DMS114 treated with DMSO at 0.1 percent for 48 hours (cell line): ENCODE measurements at regions not wholly inside any gene's neighbourhood (a gene's known extent, or its start where the extent isn't known, plus 50 kb on each side); places are given as distances from the start of the nearest gene placed in this dataset.
"Not testable (repeated sequence)": the region's sequence is repeated elsewhere in the genome, so short reads cannot be mapped to it uniquely, and the experiment has no call there.

Source experiments
- DNase-seq: peaks from one replicate; lab custom pipeline; 2025; ENCODE audit not compliant: unreplicated experiment; lab: John Stamatoyannopoulos, UW

DNA sequence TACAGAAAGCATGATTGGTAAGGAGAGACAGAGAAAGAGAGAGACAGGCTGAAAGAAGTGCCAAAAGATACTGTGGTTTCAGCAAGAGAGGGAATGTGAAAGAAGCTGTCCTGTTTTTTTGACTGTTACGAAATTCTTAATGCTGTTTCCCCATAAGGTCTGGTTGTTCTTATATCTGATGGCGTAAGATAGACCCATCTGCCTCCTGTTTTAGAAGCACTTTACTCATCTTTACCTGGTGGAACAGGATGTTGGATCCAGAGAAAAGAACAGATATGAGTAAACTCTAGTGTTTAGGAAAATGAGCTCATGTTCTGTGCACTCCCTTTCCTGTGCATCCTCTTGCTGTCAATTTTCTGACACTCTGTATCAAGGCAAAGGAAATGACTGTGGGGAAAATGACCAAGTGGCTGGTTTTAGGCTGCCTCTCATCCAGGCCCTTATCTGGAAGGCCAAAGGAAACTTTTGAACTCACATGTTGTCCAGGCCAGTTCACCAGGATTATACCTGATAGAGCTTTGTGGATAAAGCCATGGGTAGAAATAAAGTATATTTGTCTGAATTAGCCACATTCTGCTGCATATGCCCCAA is 311.7 kb upstream of the HTR2C start:
- no peak for DNase-seq

DNA sequence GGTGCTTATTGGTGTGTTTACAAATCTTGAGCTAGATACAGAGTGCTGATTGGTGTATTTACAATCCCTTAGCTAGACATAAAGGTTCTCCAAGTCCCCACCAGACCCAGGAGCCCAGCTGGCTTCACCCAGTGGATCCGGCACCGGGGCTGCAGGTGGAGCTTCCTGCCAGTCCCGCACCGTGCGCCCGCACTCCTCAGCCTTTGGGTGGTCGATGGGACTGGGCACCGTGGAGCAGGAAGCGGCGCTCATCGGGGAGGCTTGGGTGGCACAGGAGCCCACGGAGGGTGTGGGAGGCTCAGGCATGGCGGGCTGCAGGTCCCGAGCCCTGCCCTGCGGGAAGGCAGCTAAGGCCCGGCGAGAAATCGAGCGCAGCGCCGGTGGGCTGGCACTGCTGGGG is 313.5 kb upstream of the HTR2C start:
- DNase-seq: not testable (repeated sequence)

DNA sequence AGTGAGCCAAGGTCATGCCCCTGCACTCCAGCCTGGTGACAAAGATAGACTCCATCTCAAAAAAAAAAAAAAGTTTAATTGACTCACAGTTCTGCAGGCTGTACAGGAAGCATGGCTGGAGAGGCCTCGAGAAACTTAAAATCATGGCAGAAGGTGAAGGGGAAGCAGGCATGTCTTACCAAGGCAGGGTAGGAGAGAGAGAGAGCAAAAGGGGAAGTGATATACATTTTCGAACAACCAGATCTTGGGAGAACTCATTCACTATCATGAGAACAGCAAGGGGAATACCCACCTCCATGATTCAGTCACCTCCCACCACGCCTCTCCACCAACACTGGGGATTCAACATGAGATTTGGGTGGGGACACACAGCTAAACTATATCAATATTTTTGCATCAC is 315.2 kb upstream of the HTR2C start:
- no peak for DNase-seq

DNA sequence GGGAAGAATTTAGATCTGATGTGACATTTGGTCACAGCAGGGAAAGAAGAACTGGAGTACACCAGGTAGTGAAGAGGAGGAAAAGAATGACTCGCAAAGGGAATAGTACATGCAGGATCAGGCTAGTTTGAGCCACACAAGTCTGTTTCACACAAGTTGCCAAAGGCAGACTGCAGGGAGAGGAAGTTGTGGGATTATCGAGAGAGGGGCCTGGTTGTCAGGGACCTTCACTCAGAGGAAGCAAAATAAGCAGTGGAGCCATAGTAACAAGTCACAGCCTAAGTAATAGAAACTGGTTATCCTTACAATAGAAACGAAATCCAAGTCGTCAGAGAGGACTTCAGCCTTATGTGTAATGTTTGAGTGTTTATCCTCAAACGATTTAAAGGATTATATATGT is 316.7 kb upstream of the HTR2C start:
- no peak for DNase-seq

DNA sequence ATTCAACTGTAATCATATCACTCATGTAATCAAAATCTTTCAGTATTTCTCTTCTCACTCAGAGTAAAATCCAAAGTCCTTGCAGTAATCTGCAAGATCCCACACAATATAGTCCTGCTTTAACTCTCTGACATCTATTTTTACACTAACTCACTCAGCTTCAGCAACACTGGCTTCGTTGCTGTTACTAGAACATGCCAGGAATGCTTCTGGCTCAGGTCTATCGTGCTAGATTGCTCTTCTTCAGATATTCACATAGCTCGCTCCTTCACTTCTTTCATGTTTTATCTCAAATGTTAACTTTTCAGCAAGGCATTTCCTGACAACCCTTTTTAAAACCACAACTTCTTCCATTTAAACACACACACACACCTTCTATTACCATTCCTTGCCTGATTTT is 331.7 kb upstream of the HTR2C start:
- no peak for DNase-seq

GRCh38 chrX:114251575-114251974 is 332.3 kb upstream of the HTR2C start:
- no peak for DNase-seq

DNA sequence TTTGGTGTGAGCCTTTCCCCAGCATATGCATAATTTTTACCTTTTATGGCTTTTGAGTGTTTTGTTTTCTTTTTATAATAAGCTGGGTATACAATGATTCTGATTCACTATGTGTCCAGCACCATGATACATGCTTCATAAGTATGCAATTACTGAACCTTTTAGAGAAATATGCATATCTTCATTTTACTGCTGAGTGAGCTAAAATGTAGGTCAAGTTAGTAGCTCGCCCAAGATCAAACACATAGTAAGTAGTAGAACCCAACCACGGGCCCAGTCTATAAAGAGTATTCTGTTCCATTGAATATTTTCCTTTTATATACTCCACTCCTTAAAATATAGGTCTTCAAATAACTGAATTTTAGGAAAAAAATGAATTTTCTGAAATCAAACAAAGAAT is 362.4 kb upstream of the HTR2C start:
- no peak for DNase-seq

- DNase-seq: no peak
Measured at GRCh38 chrX:114210879-114211278, 373.0 kb upstream of the HTR2C start.

- DNase-seq: no peak
Measured at GRCh38 chrX:114201622-114202021, 382.3 kb upstream of the HTR2C start.

DNA sequence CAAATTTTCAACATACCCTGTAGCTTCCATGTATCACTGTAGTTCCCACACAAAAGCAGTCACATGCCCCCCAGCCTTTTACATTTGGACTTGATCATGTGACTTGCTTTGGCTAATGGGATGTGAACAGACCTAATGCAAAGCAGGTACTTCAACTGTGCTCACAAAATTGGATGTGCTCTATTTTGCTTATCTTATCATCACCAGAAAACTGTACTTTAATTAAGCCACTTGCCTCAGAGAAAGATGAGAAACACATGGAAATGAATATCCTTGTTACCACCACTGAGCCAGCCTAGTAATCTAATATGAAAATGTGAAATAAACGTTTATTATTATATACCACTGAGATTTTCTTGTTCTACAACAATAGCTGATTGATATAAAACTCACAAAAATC is 402.7 kb upstream of the HTR2C start:
- DNase-seq: no peak

DNA sequence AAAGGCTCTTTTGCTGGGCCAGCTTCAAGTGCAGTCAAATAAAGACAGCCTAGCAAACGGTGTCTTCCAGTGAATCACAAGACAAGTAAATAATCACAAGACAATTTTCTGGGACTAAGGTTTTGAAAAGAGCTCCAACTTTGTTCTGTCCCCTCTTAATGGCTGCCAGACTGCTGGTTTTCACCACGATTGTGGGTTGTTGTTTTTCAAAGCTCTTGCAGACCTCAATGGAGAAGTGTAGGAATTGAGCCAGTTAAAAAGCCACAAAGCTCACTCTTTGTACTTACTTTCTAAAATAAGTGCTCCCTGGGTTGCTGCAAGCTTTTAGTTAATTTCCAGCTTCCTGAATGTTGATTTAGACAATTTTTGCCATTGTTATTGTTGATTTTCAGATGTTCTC is 405.8 kb upstream of the HTR2C start:
- DNase-seq: no peak

DNA sequence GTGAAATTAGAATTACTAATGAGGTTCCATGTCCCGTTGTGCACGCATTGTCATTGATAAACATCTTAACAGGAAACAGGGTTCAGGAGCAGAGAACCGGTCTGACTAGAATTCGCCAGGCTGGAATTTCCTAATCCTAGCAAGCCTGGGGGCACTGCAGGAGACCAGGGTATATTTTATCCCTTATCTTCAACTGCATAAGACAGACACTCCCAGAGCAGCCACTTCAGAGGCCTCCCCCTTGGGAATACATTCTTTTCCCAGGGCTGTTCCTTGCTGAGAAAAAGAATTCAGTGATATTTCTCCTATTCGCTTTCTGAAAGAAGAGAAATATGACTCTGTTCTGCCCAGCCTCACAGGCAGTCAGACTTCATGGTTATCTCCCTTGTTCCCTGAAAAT is 416.6 kb upstream of the HTR2C start:
- not testable (repeated sequence) for DNase-seq

DNA sequence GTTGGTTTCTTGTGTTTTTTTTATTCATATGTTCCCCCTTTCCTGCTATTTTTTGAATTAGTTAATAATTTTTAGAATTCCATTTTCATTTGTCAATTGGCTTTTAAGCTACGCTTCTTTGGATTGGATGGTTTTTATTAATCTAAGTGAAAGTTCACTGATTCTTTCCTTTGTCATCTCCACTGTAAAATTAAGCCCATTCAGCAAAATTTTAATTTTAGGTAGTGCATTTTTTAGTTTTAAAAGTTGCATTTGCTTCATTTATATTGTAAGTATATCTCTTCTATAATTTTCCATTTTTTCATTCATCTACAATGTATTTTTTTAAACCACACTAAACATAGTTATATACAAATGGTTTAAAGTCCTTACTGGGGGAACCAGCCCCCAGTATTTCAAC is 417.3 kb upstream of the HTR2C start:
- DNase-seq: no peak

GRCh38 chrX:114165537-114165936 is 418.3 kb upstream of the HTR2C start:
- no peak for DNase-seq

- DNase-seq: no peak
Measured at GRCh38 chrX:114162068-114162735, 421.7 kb upstream of the HTR2C start.

DNA sequence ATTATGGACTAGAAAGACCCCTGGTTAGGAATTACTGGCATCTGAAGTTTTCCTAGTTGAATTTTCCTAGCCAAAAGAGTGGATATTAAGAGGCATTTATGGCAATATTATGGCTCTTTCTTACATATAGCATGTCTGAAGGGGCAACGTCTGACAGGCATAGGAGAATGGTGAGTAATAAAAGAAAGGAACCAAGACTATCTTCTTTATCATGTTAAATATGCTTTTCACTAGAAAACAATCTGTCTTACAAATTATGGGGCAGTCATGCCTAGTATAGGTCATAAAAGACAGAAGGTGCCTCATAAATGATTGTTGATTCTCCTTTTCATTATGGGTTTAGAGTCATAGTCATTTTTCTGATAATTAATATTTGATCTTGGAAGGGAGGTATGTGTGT is 431.1 kb upstream of the HTR2C start:
- DNase-seq: no peak

GRCh38 chrX:114152130-114152529 is 431.8 kb upstream of the HTR2C start:
- no peak for DNase-seq

GRCh38 chrX:114134465-114134864 is 449.4 kb upstream of the HTR2C start:
- no peak for DNase-seq

DNA sequence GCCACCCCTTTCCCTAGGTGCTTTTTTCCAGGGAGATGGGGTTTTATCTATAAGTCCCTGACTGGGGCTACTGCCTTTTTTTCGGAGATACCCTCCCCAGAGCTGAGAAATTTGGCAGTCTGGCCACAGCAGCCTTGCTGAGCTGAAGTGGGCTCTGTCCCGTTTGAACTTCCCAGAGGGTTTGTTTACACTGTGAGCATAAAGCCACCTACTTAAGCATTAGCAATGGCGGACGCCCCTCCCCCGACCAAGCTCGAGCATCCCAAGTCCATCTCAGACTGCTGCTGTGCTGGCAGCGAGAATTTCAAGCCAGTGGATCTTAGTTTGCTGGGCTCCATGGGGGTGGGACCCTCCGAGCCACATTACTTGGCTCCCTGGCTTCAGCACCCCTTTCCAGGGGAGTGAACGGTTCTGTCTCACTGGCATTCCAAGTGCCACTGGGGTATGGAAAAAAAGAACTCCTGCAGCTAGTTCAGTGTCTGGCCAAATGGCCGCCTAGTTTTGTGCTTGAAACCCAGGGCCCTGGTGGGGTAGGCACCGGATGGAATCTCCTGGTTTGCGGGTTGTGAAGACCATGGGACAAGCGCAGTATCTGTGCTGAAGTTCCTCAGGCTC is 456.4 kb upstream of the HTR2C start:
- no peak for DNase-seq

DNA sequence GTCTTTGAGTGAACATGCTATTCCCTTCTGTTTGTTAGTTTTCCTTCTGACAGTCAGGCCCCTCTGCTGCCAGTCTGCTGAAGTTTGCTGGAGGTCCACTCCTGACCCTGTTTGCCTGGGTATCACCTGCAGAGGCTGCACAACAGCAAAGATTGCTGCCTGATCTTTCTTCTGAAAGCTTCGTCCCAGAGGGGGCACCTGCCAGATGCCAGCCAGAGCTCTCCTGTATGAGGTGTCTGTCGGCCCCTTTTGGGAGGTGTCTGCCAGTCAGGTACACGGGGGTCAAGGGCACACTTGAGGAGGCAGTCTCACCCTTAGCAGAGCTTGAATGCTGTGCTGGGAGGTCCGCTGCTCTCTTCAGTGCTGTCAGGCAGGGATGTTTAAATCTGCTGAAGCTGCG is 456.9 kb upstream of the HTR2C start:
- no peak for DNase-seq

- DNase-seq: no peak
Measured at GRCh38 chrX:114101081-114101480, 482.8 kb upstream of the HTR2C start.

DNA sequence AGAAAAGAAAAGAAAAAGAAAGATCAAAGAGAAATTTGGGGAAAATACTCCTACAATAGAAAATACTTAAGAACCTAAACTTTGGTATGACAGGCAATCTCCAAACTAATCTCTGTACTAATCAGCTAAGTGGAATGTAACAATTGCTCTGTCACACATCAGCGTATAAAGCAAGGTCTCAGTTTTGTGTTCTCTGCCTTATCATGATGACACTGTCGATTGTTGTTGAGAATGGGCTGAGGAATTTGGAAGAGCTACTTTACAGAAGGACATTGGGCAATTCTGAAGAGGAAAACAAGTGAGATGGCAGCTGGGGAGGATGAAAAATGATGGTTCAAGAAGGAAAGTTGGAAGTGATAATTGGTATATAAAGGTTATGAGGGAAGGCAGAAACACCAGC is 486.0 kb upstream of the HTR2C start:
- DNase-seq: no peak

- no peak for DNase-seq
Measured at GRCh38 chrX:114097427-114097826, 486.5 kb upstream of the HTR2C start.
